Mesenteric fat pad (tissue), 1 donor: ENCODE measurements at regions not wholly inside any gene's neighbourhood (a gene's known extent, or its start where the extent isn't known, plus 50 kb on each side); places are given as distances from the start of the nearest gene placed in this dataset.
"Not testable (repeated sequence)": the region's sequence is repeated elsewhere in the genome, so short reads cannot be mapped to it uniquely, and the experiment has no call there.

Experiments
- DNase-seq: peaks from one replicate; pipeline ENCODE4 v3.0.0-alpha.2; 2020; ENCODE audit warnings: low spot score
- donor health status: DM: yes; HTN: yes; CAD: no.

DNA sequence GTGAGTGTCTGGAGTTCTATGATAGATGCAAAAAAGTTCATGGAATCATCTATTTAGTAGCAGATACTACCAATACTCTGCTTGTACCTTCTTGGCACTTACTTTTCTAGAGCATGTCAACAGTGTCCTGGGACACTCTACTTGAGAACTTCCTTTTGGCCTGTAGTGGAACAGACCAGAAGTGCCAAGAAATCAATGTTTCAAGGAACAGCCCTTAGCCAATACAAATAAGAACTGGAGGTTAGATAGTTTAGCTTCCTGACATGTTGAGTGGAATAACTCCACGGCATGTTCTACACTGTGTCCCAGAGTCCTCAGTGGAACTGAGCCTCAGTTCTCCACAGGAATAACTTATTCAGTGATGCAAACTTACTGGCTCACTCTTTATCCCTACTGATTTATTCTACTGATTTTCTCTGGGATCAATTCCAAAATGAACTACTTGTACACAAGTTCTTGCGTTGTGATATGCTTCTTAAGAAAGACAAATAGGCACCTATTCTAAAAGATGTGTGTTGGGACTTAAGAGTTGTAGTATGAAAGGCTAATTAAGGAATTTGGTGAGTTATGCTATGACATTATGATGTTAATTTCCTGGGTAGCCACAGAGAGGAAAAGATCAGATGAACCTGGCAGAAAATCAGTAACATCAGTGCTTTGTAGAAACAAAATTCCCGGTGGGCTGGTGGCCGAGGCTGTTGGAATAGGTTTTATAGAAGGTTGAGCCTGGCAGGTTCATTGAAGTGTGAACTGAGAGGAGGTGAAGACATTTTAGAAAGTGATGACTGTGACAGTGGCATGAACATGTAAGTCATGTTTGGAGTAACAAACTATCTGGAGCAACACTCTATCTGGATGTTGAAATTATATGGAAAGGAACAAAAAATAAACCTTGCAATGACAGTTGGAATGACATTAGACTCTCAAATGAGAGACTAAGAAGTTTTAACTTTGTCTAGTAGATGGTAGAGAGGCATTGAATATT lies 101.8 kb upstream of the RBMS3 start:
- no peak for DNase-seq

DNA sequence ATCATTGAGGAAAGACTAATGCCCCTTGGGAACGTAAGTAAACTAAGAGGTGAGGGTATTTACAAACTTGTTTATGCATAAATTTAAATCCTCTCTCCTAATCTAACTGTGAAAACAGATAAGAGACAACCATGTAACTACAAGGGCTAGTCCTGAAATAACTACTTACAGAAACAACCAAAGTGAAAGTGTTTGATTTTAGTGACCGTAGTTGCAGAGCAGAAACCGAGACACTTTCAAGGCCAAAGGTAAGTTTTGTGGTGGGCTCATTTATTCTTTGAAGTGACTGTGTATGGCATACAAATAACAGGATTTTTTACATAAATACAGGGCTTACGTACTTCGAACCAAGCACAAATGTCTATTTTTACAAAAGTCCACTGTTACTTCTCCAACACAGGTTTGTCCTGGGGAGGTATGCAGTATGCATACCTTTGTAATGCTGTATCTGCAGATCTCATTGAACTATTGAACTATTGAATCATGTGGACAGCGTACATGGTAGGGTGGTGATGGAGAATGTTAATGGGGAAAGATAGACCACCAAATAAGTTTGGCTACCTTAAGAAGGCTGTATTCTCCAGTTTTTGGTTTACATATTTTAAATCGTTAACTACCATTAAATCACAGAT lies 99.6 kb upstream of the RBMS3 start:
- DNase-seq: no peak

DNA sequence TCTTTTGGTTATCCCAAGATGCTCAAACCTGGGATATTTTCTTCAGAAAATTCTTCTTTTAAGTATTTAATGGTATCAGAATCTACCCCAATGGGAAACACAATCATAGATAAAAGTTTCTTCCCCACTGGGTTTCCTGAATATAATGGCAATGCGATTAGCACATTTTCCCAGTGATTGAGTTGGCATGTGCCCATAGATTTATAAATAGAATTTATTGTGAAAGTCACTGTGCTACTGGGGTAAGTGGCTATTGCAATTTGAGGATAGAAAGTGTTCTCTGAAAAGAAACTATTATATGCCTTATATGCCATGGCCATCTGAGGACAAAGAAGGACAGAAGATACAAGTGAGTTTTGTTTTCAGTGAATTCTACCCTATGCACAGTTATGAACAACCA lies 99.0 kb upstream of the RBMS3 start:
- DNase-seq: no peak

DNA sequence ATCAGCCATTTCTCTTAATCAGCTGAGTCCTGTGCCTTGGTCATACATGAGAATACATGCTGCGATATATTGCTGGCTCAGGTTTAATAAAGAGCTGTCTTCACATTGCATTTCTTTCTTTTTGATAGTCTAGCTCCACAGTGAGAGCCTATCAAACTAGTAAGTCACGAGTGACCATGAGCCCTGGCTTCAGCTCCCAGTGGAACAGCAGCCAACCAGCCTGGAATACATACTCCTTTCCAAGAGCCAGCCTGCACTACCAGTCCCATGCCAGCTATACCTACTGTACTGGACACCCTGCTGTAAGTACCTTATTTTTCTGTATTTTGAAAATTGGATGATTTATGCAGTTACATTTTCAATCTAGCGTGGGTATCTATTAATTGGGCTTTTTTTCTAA lies 98.0 kb upstream of the RBMS3 start:
- not testable (repeated sequence) for DNase-seq

DNA sequence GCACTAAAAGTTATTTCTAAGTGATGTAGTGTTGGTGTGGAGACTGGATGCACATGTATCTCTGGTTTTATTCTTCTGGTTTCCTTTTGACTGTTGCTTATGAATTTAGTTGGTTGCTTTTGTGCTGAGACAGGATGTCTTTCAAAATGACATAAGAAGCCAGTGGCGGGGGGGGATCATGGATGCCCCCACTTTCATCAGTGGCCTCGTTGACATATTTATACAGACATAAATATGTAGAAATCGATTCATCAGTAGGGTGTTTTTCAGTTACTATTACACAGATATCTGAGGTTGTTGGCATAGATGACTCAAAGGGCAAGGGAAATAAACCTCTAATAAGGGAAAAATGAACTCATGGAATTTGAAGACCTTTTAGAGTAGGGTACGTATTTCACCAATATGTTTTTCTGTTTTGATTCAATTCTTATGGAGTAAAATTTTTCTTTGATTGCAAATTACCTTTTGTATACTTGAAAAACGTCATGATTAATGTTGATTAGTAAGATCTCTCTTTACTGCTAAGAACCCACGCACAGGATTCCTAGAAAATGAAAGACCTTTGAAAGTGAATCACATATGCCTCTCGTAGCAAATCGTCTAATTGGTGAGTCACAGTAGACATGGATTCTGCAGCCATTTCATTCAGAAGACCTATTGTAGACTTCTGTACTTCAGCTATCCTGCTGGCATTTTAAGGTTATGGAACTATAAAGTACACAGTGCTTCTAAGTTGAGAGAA lies 97.4 kb upstream of the RBMS3 start:
- no peak for DNase-seq

DNA sequence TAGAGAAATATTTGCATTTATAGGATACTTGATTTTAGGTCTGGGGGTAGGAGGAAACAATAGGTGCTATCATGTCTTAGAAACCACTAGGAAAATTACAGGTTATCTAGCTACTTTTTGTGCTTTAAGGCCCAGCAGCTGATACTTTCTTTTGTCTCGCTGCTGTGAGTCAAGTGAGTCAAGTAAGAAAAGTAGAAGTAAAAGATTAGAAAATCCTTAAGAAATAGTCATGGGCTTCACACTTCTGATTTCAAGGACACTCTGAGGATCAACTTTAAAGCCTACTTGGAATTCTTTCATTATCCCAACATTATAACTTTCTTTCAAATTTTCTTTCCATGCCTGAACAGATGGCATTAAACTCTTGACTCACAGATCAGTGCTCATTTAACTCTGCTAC lies 95.2 kb upstream of the RBMS3 start:
- DNase-seq: no peak

DNA sequence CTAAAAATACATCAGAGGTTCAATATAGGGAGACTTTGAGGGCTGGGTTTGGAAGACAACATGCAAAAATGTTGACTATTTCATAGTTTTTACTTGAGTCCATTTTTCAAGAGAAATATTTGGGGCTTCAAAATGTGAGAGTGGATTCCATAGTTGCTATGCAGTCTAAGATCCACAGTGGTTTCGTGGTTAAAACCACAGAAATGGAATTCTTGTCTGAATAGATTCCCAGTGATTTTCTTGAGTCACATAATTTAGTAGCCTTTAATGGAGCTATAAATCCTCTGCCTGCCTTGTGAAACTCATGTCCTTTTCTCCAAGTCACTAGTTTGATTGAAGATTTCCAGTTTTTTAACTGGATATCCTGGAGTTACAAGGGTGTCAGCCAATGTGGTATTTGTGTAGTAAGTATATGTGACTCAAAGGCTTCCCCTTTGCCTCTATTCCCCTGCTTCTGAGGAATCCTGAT lies 94.7 kb upstream of the RBMS3 start:
- no peak for DNase-seq

DNA sequence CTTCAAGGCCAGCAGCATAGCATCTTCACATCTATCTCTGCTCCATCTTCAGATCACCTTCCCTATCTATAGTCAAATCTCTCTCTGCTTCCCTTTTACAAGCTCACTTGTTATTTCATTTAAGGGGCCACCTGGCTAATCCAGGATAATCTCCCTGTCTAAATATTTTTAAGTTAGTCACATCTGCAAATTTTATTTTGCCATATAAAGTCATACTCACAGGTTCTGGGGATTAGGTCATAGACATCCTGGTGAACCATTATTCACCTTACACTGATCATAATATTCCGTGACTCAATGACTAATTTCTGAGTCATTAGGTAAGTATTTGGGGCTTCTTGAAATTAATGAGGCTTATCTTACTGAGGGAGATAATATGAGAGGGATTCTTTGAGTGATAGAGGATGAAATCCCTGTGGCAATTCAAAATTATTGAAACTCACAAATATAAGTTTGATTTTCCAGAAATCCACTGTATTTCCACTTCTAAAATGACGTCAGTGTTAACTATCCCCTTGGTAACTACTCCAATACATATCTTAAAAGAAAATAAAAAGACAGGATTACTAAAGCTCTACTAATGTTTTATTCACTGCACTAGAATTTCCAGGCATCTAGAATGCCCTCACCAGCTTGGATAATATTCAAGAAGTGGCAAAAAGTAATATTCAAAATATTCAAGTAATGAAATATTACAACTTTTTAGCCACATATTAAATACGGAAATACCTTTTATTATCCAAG lies 93.7 kb upstream of the RBMS3 start:
- DNase-seq: no peak

DNA sequence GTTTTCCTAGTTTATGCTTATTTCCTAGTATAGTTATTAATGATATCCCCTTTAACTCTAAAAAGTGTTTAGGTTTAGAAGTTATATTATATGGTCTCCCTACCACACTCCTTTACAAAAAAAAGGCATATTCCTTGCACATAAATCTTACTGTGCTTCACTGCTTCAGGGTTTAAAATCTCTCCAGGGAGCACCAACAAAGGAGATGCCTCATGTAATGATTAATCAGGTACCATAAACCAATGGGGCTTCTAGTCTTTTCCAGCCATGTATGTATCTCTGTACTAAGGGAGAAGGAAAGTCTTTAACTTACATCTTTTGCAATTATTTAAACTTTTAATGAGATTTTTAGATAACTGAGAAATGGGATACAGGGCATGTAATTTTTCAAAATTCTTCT lies 91.5 kb upstream of the RBMS3 start:
- DNase-seq: no peak

DNA sequence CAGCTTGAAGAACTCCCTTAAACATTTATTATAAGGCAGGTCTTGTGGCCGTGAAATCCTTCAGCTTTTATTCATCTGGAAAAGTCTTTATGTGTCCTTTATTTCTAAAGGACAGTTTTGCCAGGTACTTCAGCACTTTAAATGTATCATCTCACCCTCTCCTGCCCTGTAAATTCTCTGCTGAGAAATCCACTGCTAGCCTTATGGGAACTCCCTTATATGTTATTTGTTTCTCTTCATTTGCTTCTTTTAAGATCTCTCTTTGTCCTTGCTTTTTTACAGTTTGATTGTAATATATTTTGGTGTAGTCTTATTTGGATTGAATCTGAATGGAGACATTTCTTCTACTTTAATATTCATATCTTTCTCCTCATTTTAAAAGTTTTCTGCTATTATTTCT lies 86.7 kb upstream of the RBMS3 start:
- DNase-seq: no peak

DNA sequence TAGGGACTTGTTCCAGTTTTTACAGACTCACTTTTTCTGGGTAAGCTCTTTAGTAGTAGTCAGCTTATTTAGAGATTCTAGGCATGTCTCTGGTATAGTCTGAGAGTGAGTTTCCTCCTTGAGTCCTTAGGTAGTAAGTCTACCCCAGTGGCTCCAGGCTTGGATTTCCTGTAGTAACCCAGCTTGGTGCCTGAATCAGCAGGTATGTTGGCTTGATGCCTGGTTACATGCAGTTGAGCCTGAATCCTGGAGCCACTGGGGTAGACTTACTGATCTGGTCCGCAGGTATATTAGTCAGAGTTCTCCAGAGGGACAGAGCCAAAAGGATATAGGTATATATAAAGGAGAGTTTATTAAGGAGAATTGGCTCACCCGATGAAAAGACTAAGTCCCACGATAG lies 85.8 kb upstream of the RBMS3 start:
- DNase-seq: no peak

DNA sequence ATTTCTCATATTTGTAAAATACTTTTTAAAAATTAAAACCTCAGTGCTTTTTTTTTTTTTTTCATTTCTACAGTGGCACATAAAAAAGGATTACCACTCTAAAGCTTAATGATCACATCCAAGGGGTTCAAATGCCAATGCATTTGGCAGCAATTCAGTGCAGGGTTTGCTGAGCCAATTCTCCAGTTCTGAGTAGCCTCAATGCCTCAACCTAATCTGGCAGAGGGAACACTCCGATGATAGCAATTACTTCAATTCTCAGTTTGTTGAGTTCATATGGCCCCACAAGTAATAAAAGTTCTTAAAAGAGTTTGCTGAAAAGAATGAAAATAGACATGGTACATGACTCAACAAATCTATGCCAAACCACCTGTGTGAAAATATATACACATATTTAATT lies 79.3 kb upstream of the RBMS3 start:
- no peak for DNase-seq

DNA sequence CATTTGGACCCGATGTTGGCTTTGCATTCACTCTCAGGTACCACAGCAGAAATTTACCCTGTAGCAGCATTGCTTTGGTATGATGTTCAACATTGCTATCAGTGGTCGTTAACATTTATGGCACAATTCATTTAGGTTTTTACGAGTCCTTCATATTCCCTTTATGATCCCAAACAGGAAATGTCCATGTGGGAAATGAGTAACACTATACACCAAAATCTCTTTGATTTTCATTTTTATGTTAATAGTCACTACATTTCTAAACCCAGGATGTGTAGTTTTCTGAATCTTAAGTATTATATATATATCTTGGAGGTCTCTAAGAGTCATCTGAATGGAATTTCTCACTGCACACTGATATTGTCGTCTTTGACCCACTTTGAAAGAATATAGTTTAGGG lies 78.5 kb upstream of the RBMS3 start:
- no peak for DNase-seq

DNA sequence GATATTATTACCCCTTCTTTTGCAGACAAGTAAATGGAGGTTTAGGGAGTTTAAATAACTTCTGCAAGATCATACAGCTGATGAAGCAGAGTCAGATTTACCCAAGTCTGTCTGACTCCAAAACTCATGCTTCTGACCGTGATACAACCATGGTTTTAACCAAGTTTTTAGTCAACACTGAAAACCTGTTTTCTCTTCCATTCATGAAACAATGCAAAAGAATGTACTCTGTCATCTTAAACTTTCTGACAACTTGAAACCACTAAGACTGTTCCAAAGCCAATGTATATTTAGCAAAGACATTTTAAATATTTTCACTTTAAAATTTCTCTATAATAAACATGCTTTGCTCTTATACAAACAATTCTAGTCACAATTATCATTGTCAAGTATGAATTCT lies 77.0 kb upstream of the RBMS3 start:
- DNase-seq: no peak

DNA sequence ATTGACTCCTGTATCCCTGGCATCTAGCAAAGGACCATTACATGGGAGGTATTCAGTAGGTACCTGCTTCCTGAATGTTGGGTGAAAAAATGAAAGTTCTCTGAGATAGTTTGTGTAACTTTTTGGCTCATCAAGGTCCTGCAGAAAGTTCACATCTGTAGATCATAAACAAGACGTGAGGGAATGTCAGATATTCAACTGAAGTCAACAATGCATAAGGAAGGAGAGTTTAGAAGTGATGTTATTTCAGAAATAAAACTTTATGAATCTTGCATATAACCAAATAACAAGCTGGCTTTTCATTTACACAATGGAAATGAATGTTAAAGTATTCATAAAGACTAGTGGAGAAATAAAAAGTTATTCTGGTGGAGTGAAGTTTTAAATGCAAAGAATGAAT lies 73.4 kb upstream of the RBMS3 start:
- no peak for DNase-seq

DNA sequence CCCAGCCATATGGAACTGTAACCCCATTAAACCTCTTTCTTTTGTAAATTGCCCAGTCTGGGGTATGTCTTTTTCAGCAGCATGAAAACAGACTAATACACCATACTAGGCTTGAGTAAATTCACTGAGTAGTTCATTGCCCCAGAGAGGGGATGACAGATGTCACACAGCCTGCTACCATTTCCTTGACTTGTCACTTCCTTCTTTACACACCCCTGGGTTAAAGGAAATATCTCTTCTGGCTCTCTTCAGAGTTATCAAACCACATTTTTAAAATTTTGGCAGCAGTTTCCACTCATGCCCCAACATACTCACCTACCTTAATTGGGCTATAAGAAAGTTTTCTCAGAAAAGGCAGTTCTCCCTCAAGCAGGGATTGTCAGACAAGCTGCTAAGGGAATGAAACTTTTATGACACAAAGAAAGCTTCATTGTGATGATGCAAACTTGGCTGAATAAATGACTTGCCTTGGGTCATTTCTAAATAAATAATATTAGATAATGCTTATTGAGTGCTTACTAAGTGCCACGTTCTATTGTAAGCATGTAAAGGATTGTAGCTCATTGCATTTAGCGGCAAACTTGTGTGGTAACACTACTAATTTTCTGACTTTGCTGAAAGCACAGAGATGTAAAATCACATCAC lies 68.0 kb upstream of the RBMS3 start:
- DNase-seq: no peak

DNA sequence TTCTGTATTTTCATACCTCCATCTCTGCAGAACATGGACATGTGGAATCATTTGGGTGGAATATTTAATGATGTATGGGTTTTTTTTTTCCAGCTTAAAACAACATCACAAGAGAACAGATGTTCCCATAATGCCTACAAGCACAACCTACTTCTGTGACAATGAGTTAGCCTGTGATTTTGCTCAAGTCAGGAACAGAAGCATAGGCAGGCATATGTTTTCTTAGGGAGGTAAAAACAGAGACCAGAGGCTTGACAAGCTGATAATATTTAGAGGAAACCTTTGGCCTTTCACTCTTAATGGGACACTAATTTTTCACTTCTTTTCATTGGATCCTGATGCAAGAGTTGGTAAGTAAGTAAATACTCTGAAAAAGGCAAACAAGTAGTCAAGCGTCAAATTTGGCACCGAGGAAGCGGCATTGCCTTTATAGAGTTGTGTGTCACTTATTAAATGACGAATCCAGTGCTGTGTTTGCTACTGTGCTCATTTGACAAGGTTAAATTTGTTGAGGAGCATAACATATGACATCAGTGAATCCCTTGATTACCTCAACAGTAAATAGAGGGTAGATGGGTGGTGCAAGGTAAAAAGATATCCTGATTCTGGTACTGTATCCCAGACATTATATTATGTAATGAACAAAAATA lies 66.7 kb upstream of the RBMS3 start:
- no peak for DNase-seq

DNA sequence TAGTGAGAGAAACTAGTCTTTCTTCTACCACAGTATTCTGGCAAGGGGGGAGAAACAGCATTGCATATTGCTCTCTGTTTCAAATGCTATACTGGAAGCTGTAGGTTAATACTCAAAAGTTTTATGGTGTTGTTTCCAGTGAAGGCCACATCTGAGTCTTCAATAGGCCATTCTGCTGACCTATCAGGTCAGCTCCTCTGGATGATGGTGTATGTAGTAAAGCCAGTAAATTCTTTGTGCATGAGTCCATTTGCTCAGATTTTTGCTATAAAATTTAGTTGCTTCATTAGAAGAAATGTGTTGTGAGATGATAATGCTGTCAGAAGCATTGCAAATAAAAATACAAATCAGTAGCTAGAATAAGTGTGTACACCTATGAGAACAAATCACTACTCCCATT lies 64.9 kb upstream of the RBMS3 start:
- DNase-seq: no peak

DNA sequence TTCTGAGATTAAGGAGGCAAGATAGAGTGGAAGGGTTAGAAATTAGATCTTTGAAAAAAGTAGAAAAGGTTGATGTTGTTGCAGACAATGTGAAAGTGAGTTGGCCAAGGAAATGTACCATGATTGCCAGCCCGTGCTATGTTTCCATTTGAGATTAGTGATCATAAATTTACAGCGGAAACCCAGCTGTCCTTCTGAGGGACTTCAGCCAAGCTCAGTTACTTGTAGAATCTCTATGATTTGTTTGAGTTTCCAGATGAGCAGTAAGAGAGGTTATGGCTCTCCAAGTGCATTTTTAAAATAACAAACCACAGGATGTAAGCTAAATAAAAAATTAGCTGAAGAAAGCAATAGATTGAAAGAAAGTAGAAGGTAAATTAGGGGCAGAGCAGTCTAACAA lies 54.2 kb upstream of the RBMS3 start:
- no peak for DNase-seq

DNA sequence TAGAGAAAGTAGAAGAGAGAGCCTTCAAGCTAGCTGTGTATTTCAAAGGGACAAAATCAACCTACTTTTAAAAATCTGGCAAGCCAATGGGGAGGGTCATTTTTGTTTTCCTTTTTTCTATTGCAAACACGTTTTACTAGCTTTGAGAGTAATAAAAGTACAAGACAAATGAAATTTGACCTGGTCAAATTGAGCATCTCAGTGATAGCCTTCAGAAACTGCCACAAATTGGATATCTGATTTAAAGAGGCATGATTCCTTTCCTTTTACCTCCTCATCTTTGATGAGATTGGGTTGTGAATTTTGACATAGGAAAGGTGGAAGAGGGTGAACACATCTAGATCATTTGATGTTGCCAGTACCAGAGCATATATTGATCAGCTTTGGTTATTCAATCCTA lies 53.6 kb upstream of the RBMS3 start:
- DNase-seq: no peak
